GM18870 (cell line): ENCODE measurements at regions not wholly inside any gene's neighbourhood (a gene's known extent, or its start where the extent isn't known, plus 50 kb on each side); places are given as distances from the start of the nearest gene placed in this dataset.

Experiments
- ATAC-seq: cut with Tn5 transposase; IDR thresholded peaks from one replicate; pipeline ENCODE4 v1.9.1; 2021; ENCODE audit warnings: moderate library complexity; ENCODE audit not compliant: unreplicated experiment

GRCh38 chr3:111244760-111245159, 173.1 kb downstream of the NECTIN3 start:
- no peak for ATAC-seq

DNA sequence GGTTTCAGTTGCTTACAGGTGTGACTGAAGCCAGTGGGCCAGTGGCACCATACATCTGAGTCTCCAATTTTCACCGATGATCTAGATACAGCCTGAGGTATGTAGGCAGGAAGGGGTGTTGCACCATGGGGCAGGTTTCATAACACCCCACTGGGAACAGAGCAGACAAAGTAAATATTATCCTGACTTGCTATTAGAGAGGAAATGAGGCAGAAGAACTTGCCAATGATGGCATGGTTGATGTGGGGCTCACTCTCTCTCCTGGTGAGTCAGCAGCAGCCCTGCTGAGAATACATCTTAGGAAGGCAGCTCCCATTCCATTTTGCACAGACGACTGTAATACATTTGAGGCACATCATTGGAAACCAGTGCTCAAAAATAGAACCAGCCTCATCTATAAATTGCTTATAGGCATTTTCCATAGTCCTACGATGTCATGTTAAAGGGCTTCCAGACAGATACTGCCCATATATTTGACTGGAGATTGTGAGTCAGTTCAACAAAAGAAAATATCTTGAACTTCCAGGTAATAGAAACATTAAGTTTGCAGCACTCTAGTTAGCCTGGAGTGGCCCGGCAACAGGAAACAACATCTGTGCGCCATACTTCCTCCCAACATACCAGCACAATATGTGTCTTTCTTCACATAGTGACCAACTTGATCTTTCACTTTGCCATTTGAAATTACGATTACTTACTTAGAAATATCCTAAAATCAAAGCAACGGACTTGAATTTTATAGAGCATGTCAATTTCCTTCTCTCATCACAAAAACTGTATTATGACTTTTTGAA, 175.5 kb downstream of the NECTIN3 start:
- ATAC-seq = no peak

GRCh38 chr3:111248406-111248805, 176.8 kb downstream of the NECTIN3 start:
- no peak for ATAC-seq

DNA sequence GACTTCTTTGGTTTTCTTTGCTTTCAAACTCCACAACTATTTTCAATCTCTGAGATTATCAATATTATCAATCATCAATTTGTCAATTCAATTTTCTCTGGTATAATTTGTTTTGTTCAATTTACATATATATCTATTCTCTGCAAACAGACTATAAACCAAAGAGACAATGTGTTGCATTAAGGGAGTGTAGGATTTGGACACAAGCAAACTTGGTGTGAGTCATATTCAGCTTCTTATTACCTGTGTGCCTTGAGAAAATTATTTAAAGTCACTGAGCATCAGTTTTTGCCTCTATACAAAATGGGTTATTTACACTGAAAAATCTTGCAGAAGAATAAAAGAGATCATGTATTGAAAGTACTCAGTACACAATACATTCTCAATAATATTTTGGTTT, 177.8 kb downstream of the NECTIN3 start:
- ATAC-seq = no peak

DNA sequence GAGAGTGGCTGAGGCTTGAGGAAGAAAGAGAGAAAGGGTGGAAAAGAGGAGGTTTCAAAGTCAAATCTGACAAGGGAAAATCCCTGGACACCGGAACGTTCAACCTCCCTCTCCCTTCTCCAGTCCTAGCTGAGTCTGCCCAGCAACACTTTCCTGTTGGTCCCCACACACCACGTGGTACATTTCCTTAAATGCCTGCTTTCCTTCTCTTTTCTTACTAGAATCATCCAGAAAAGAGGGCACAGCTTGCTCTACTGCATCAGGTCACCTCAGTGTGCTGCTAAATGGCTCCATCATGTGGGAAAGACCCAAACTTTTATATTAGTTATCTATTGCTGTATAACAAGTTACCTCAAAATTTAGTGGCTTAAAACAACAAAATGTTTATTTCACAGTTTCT, 181.2 kb downstream of the NECTIN3 start:
- ATAC-seq = peak; percentile 73

DNA sequence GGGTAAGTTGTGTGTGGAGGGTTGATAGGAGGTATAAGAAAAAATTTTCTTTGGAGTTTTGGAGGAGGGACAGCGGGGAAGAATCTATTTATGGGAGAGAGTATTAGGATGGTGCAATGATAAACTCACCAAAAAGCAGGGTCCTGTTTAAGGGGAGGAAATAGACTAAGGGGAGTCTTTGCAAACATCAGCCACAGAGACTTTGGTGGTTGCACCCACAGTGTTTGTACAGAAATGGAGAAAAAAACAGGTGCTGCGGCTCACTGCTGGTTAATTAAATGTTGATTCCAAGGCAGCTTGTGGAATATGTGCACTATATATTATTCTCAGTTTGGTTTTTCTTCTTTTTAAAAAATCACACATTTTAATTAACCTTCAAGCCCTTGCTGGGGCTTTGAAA, 182.1 kb downstream of the NECTIN3 start:
- no peak for ATAC-seq

GRCh38 chr3:111260878-111261277, 189.3 kb downstream of the NECTIN3 start:
- peak; percentile 86 for ATAC-seq

DNA sequence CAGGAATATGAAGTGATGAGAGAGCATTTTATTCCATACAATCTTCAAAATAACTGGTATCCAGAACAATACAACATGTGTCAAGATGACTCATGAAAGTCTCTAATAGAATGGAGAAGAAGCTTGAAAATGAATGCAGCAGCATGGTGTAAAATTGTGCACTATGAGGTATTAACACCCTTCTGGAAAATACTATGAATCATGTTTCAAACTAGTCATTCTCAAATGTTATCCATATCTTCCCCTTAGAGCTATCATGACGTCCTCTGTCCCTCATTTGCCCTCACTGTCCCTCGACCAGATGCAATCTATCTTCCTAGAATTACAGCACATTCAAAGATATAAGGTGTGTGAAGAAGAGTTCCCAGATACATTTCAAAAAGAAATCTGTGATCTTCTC, 198.2 kb downstream of the NECTIN3 start:
- no peak for ATAC-seq

DNA sequence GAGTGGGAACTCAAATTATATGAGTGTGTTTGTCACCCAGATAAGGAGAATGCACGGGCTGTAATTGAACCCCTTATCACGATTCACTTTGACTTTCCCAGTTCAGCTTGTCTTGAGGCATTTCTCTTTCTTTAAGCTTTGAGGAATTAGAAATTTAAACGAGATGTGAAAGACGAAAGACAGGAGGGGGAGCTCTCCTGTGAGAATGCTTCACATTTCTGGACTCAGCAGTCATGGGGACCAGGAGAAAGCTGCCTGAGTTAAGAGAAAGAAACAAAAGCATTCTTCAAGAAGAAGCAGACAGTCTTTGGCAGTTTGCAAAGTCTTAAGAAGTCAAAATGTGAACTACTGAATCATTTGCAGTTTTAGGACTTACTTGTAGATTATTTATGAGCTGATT, 205.6 kb downstream of the NECTIN3 start:
- no peak for ATAC-seq

DNA sequence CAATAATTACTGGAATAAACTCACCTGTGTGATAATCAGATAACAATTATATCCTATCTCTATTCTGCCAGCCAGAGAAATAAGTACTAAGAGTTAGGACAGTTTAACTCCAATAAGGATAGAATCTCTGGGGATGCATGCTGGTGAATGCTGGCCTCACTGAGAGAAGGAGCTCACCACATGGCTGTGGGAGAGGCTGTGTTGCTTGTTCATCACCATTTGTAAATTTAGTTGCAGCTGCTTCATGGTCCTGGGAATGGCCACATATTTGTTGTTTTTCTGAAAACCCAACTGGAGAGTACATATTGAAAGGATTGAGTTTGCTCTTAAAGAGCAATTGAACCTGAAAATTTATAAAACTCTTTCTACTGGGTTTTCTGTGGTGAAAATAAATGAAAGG, 207.3 kb downstream of the NECTIN3 start:
- ATAC-seq = no peak

DNA sequence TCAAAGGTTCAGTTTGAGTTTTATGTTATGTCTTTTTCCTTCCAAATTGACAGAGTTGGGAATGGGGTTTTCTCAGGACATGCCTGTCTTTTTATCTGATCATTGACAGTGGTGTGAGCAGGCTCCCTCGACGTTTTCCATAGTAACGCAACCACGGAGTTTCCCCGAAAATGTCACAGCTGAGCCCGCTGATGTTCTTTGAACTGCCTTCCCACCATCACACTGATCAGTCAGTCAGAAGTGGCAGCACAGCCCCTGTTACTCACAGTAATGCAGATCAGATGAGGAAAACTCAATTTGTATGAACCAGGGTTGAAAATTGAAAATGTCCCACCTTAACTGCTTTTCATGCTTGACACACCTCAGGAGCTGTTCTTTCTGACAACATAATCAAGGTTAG, 210.4 kb downstream of the NECTIN3 start:
- ATAC-seq = no peak

DNA sequence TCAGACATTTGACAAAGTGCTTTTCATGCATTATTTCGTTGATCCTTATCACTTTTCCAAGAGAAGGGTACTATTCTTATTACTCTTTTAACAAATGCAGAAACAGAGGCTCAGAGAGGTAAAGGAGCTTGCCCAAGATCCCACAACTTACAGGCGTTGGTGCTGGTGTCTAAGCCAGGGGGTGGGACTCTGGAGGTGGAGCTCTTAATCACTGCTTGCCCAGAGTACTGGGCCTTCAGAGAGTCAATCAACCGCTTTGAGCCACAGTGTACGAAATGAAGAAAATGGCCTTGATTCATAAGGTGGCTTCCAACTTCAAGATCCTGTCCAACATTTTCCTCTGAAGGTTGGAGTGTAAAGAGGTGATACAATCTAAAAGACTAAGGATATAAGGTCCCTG, 211.5 kb downstream of the NECTIN3 start:
- no peak for ATAC-seq

DNA sequence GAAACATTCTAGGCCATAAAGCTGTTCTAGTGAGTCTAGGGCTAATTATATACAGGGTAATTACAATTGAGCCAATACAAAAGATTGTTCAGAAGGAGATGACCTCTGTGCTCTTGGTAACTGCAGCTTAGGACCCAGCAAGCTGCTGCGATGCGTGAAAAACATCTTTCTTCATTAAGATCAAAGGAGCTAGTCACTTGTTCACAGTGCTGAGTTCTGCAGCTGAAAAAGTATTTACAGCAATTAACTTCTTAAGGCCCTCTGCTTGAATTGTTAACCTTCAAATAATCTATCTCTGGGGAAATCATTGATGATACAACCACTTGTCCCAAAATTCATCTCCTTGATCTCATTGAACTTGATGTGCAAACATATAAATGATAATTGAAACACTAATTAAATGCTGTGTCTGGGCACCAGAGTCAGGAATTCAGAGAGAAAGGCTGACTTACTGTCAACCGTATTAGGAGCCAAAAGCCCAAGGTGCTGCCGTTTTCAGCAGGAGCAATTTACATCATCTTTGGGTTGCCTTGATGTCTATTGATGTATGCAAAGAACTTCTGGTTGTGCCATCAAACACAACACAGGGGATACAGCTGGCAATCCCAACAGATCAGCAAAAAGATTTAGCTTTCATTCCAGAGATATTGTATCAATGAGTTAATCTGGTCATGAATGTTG, 213.0 kb downstream of the NECTIN3 start:
- no peak for ATAC-seq

GRCh38 chr3:111285184-111285538, 213.5 kb downstream of the NECTIN3 start:
- no peak for ATAC-seq

- ATAC-seq = no peak
These were observed 214.1 kb downstream of the NECTIN3 start for GRCh38 chr3:111285694-111286093.

GRCh38 chr3:111286746-111287145, 215.1 kb downstream of the NECTIN3 start:
- ATAC-seq = no peak

GRCh38 chr3:111292117-111292516, 220.5 kb downstream of the NECTIN3 start:
- no peak for ATAC-seq

GRCh38 chr3:111299192-111299615, 227.6 kb downstream of the NECTIN3 start:
- no peak for ATAC-seq

DNA sequence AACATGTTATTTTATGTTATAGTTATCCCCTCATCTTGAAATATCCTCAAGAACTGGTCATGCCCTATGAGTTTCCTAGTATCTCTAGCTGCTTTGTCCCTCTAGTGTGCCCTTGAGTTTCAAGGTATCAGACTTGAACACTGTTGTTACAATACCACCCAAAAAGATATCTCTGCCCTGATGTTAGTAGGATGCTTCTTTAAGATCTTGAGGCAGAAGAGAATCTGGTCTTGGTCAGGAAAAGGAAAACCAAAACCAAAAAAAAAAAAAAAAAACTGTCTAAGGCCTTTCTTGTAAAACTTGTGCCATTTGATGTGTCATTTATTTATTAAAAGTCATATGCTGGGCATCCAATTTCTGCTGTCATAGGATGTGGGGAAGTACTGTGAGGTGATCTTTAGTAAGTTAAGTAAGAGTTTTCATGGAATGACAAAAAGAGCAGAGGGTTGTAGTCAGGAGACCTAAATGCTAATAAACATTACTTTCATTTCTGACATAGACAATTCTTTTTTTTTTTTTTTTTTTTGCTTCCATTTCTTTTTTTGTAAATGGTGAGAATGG, 229.7 kb downstream of the NECTIN3 start:
- ATAC-seq = no peak

DNA sequence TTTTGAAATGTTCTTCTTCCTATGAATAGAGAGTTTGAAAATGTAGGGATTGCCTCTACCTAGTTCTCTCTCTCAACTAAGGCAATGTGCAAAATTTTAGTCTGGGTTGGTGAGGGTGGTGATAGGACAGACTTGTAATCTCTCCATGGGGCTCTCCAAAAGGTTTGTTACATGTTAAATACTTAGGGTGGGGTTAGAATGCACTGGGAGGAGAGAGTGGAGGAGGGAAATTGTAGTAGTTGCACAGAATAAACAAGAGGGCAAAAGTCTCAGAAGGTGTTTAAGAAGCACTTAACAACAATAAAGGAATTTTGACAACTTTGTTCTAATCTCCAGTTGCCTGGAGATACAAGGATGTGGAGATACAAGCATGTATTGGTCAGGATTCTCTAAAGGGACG, 230.4 kb downstream of the NECTIN3 start:
- no peak for ATAC-seq

DNA sequence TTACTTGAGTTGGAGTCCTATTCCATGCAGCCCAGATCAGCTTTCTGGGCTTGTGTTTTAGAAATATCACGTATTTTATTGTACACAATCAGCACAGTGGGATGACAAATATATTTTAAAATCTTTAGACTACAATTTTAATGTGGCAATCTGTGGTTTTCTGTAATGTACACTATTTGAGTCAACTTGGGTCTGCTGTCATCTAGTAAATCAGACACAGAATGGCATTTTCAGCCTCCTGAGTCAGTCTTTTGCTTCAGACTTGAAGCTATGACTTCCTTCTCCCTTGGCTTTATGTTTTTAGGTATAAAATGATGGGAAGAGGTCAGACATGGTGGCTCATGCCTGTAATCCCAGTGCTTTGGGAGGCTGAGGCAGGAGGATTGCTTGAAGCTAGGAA, 232.1 kb downstream of the NECTIN3 start:
- no peak for ATAC-seq

GRCh38 chr3:111307676-111308075, 234.3 kb upstream of the CD96 start:
- no peak for ATAC-seq
